ENCODE measurements at regions not wholly inside any gene's neighbourhood (a gene's known extent, or its start where the extent isn't known, plus 50 kb on each side); places are given as distances from the start of the nearest gene placed in this dataset.

DNA sequence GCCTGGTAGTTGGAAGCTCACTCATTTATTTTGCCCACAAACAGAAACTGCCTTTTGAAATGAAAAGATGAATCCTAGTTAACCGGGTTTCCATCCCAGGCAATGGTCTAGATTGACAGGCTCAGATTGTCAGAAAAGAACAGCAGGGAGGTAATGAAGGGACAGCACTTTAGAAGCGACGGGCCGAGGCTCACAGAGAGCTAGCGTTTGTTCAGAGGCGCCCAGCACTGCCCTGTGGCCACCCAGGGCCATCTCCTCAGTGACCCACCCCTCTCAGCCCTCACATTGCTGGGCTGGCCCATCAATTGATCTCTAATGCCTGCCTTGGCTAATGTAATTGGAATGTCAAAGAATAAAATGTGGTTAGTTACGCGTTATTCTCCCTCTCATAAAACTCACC is 304.8 kb downstream of the CDCA7 start:
- Mint-ChIP-seq H3K9me3 (no peaks in the 10 kb centered on the region), H3K4me3 (no peak overlapping the region), H3K27me3 (peaks cover 18 to 28% of the 10 kb centered on the region in 2 donors), H3K36me3 (no peaks in the 10 kb centered on the region), H3K4me1 (no peaks in the 10 kb centered on the region), H3K27ac (no peak overlapping the region)
- ATAC-seq (replicated peaks) (no peak), DNase-seq (no peak)

DNA sequence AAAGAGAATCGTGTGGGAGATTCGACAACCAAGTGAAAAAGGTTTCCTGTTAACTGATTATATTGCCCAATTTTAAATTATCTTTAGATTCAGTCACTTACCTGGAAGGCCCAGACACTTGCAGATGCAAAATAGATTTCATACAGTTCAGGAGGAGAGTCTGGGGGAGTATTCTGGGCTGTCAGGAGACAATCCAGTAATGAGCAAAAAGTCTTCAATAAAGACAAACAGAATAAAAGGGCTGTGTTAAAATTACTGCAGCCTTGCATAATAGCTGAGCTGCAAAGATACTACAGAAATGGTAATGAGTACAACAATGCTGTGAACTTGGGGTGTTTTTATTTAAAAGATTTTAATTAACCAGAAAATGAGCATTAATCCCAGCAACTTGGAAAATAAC is 303.6 kb downstream of the SP3 start:
- Mint-ChIP-seq H3K4me3 (no peak overlapping the region), H3K27ac (no peak overlapping the region), H3K4me1 (no peaks in the 10 kb centered on the region), H3K27me3 (peaks cover 18 to 31% of the 10 kb centered on the region in 2 donors), H3K9me3 (no peaks in the 10 kb centered on the region), H3K36me3 (no peaks in the 10 kb centered on the region)
- no peak for ATAC-seq (replicated peaks)
- no peak for DNase-seq

DNA sequence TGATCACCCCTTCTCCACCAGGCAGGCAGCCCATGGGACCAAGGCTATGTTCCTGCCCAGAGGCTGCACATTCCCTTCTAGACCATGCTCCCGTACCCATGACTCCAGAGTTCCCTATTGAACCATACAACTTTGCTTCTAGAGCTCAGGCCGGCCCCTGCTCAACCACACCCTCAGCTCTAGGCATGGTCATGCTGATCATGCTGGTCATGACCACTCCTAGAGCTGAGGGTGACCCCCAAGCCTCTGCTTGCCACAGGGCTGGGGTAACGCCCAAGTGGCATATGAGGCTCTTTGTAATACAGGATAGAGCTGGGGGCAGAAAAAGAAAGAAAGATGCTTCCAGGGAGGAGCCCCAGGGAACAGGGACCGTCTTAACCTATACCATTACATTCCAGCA is 301.8 kb downstream of the SP3 start:
- no peaks in the 10 kb centered on the region for H3K9me3 Mint-ChIP-seq
- H3K27ac Mint-ChIP-seq: no peak overlapping the region
- H3K4me1 Mint-ChIP-seq: no peaks in the 10 kb centered on the region
- H3K36me3 Mint-ChIP-seq: no peaks in the 10 kb centered on the region
- H3K4me3 Mint-ChIP-seq: no peak overlapping the region
- no peak for ATAC-seq (replicated peaks)
- H3K27me3 Mint-ChIP-seq: peaks cover 16 to 28% of the 10 kb centered on the region in 2 donors
- DNase-seq: no peak

DNA sequence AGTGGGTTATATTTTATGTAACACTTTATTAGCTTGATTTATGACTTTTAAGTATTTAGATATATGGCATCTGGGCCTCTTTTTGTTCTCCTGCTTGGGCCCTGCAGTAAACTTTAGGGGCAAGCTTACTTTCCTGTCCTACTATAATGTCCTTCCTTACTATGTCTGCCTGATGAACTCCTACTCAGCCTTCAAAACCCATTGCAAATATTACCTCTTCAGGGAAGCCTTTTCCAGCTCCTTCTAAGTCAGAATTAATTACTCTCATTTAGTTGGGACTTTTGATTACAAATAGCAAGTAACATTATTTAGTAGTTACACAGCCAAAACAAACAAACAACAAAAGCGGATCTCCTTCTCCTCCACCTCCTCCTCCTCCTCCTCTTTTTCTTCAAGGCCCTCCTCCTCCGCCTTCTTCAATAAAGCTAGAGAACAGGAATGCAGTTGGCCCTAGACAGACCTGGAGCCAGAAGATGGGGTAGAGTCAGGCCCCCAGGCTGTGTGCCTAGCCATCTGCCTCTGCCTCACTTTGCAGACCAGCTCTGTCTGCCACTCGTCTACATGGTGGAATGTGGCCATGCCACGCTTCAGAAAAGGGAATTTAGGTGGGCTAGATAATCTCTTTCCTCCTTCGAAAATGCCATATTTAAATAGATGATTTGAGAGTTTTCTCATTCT is 301.2 kb downstream of the SP3 start:
- no peaks in the 10 kb centered on the region for H3K4me1 Mint-ChIP-seq
- no peak overlapping the region for H3K4me3 Mint-ChIP-seq
- no peaks in the 10 kb centered on the region for H3K9me3 Mint-ChIP-seq
- no peak for DNase-seq
- no peak for ATAC-seq (replicated peaks)
- H3K27me3 Mint-ChIP-seq: peaks cover 16 to 30% of the 10 kb centered on the region in 2 donors
- H3K27ac Mint-ChIP-seq: no peak overlapping the region
- H3K36me3 Mint-ChIP-seq: no peaks in the 10 kb centered on the region

DNA sequence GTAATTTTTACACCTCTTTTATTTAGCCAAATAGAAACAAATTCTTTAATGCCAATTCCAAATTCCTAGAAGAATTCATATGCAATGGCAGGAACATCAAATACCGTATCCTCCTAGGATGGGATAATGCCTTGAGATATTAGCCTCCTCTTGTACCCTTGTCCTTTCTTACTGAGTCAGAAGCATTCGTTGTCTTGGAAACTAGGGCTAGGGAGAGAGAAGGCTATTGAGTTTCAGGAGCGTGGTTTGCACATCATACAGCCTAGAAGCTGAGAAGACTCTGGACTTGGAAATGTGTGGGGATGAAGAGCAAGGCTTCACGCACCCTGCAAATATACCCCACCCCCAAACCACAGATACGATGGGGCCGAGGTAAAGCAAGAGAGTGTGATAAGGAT is 300.7 kb downstream of the SP3 start:
- Mint-ChIP-seq H3K9me3 (no peaks in the 10 kb centered on the region), H3K4me3 (no peak overlapping the region), H3K36me3 (no peaks in the 10 kb centered on the region), H3K27ac (no peak overlapping the region), H3K27me3 (peaks cover 16 to 30% of the 10 kb centered on the region in 2 donors), H3K4me1 (no peaks in the 10 kb centered on the region)
- DNase-seq: no peak
- no peak for ATAC-seq (replicated peaks)

DNA sequence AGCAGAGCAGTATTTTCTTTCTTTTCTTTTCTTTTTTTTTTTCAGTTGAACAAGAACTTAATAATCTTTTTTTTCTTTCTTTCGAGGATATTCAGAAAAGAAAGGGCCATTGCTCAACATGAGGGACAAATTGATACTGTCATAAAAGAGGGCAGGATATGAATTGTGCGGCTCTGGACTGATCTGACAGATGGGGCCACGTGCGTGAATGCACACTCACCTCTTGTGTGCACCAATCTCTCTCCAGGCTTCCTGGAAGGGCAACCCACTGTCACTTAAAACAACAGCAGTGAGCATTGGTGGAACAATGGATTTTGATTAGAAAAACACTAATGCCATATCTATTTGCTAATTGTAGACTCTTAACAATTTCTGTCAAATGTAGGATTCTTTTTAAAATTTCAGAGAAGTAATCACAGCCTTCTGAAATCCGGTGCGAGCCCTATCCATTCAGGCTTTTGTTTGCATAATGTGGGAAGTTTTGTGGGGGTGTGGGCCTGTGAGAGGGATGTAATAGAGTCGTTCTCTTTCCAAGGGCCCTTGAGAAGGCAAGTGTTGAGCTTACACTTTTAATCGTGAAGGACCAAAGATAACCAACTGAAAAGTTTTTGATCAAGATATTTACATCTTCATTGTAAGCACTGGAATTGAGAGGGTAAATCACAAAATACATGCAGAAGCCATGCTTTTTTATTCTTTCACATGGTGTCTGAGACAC is 298.8 kb downstream of the SP3 start:
- Mint-ChIP-seq H3K9me3 (no peaks in the 10 kb centered on the region), H3K4me1 (no peaks in the 10 kb centered on the region), H3K36me3 (no peaks in the 10 kb centered on the region), H3K4me3 (no peak overlapping the region), H3K27ac (no peak overlapping the region), H3K27me3 (peaks cover 17 to 30% of the 10 kb centered on the region in 2 donors)
- no peak for DNase-seq
- ATAC-seq (replicated peaks): no peak

DNA sequence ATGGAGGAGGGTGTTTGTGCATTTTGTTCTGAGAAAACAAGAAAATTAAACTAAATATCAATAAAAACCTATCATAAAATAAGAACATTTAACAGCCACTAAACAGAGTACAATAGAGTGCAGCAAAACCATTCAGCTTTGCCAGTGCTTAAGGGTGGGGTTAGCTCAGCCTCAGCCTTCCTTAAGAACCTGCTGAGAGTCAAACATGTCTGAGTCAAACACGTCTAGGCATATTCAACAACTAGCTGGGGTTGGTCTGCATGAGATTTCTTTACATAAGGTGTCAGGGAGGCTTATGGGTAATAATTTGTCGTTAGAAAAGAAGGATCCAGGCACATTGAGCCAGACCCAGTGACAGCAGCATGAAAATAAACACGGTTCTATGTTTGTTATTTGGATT is 298.2 kb downstream of the SP3 start:
- no peak for DNase-seq
- H3K4me3 Mint-ChIP-seq: no peak overlapping the region

DNA sequence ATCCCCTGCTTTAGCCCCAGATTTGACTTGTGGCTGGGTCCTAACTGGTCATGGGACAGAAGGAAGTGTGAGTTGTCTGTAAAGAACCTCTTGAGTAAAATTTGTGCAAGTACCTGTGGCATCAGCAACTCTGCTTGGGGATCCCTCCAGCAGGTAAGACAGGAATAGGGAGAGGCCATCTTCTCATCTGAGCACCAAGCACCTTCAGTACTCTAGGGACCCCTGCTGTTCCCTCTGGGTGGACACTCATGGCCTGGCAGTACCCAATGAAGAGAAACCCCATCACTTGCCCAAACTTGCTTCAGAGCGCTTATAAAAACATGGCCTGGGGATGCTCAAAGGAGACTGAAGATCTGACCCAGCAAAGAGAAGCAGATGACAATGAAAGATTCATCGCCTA is 297.8 kb downstream of the SP3 start:
- H3K27me3 Mint-ChIP-seq: peaks cover 20 to 29% of the 10 kb centered on the region in 2 donors

More for the DNA sequence above, 298.2 kb downstream of the SP3 start:
- peaks cover 20 to 30% of the 10 kb centered on the region in 2 donors for H3K27me3 Mint-ChIP-seq
- no peaks in the 10 kb centered on the region for H3K4me1 Mint-ChIP-seq
- no peak overlapping the region for H3K27ac Mint-ChIP-seq
- H3K36me3 Mint-ChIP-seq: no peaks in the 10 kb centered on the region
- H3K9me3 Mint-ChIP-seq: no peaks in the 10 kb centered on the region
- no peak for ATAC-seq (replicated peaks)

DNA sequence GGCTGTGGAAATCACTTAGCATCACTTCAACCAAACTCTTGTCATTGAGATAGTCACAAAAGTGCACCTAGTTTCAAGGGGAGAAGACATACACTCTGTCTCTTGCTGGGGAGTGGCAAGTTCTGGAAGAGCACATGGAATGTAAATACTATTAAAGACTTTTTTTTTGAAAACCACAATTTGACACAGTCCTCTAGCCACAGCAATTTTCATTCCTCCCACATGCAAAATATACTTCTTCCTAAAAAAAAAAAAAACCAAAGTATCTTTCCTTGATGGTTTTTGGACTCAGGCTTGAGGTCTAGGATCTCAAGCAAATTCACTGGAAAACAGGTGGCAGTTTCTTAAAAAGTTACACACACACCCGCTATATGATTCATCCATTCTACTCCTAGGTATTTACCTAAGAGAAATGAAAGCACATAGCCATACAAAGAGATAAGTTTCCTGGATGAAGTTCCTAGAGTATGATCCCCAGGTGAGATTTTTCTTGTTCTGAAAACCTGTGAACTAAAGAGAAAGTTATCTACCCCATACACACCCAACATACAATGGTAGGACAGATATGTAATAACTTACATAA is 295.8 kb downstream of the SP3 start:
- ATAC-seq (replicated peaks) (no peak), DNase-seq (no peak)
- Mint-ChIP-seq H3K9me3 (no peaks in the 10 kb centered on the region), H3K36me3 (no peaks in the 10 kb centered on the region), H3K27me3 (peaks cover 15 to 16% of the 10 kb centered on the region in 2 donors), H3K4me3 (no peak overlapping the region), H3K27ac (no peak overlapping the region), H3K4me1 (no peaks in the 10 kb centered on the region)

More for the DNA sequence above, 297.8 kb downstream of the SP3 start:
- Mint-ChIP-seq H3K4me3 (no peak overlapping the region), H3K9me3 (no peaks in the 10 kb centered on the region), H3K36me3 (no peaks in the 10 kb centered on the region), H3K4me1 (no peaks in the 10 kb centered on the region), H3K27ac (no peak overlapping the region)
- DNase-seq (no peak), ATAC-seq (replicated peaks) (no peak)

DNA sequence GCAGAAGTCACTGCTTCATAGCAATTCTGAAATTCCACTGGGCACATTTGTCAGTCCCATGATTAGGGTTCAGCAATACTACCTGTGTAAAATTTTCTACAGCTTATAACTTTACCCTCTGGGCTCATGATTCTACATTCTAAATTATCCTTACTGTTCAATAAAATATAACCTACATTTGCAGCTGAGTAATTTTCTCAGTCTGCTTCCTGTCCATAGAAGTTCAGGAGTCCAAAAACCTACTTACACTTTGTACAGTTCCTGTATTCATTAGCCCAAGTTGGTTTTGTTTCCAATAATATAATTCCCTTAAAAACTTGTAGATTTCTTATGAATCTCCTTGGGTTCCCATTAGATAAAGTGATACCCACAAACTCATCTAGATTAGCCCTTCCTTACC is 295.3 kb downstream of the SP3 start:
- H3K9me3 Mint-ChIP-seq: no peaks in the 10 kb centered on the region
- H3K4me1 Mint-ChIP-seq: no peaks in the 10 kb centered on the region
- H3K4me3 Mint-ChIP-seq: no peak overlapping the region
- no peak for DNase-seq
- H3K27me3 Mint-ChIP-seq: peaks cover 13% of the 10 kb centered on the region in 2 donors
- no peak for ATAC-seq (replicated peaks)
- no peak overlapping the region for H3K27ac Mint-ChIP-seq
- no peaks in the 10 kb centered on the region for H3K36me3 Mint-ChIP-seq

DNA sequence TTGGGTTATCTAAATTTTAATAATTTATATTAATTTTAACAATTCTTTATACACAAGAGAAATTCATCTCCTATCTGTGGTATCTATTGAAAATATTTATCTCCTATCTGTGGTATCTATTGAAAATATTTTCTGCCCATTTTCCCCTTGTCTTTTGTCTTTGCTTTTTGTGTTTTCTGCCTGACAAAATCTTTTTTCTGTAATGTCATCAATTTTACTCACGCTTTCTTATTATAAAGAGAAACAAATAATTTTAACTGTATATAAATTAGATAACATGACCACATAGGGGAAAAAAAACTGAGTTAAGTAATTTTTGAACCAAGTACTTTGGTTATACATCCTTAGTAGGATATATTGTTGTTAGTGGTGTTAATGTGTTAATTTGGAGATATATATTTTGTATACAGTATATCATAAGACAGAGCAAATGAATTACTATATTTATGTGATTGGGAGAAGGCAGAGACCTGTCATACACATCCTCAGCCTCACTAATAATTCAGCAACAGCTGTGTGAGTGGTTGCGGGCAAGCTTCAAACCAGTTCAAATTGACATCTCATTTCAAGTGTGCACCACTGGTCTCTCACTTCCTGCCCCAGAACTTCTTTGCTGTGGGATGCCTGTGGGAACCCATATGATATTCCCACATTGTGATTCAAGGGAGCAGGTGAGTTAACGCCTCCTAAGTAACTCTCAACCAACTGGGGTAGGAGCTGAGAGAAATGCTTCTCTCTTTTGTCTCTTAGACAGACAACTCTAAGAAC is 292.4 kb downstream of the SP3 start:
- H3K27ac Mint-ChIP-seq: no peak overlapping the region
- H3K27me3 Mint-ChIP-seq: peaks cover 28 to 34% of the 10 kb centered on the region in 2 donors
- H3K9me3 Mint-ChIP-seq: peaks cover 0 to 3% of the 10 kb centered on the region in 2 donors
- ATAC-seq (replicated peaks) (no peak), DNase-seq (no peak)
- no peak overlapping the region for H3K4me3 Mint-ChIP-seq
- H3K36me3 Mint-ChIP-seq: no peaks in the 10 kb centered on the region
- H3K4me1 Mint-ChIP-seq: no peaks in the 10 kb centered on the region

DNA sequence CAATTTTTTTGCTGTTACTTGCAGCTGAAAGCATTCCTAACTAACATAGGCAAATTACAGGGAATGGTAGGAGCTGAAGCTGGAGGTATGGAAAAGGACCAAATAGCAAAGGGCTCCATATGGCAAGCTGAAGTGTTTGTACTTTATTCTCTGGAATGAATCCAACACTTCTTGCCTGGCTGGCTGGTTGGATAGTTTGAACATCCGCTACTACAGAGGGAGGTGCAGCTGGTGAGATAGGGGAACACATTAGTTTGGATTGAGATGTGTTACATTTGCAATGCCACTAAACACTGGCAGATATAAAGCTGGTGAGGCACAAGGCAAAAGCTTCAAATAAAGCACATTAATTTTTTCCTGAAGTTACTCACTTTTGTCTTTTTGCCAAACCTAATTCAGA is 291.5 kb downstream of the SP3 start:
- H3K36me3 Mint-ChIP-seq: no peaks in the 10 kb centered on the region
- no peak for ATAC-seq (replicated peaks)
- no peak overlapping the region for H3K4me3 Mint-ChIP-seq
- no peaks in the 10 kb centered on the region for H3K4me1 Mint-ChIP-seq
- peaks cover 30 to 32% of the 10 kb centered on the region in 2 donors for H3K27me3 Mint-ChIP-seq
- no peak for DNase-seq
- peaks cover 0 to 4% of the 10 kb centered on the region in 2 donors for H3K9me3 Mint-ChIP-seq
- H3K27ac Mint-ChIP-seq: no peak overlapping the region

DNA sequence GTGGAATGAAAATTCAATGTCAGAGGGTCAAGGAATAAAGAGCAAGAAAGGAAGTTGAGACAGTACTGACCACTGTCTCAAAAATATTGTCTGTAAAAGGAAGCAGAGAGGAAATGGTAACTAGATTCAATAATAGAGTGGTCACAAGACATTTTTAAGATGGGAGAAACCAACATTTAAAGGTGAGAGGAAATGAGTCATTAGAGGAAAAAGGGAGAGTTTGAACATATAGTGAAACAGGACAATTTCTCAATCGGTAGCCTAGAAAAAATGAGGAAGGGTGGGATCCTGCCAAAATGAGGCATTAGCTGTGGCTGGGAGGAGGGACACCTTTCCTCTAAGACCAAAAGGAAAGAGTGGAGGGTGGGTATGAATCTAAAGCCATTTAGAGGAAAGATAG is 288.5 kb downstream of the SP3 start:
- ATAC-seq (replicated peaks): no peak
- Mint-ChIP-seq H3K4me3 (no peak overlapping the region), H3K27ac (no peak overlapping the region), H3K27me3 (peaks cover 29 to 30% of the 10 kb centered on the region in 2 donors), H3K4me1 (no peaks in the 10 kb centered on the region), H3K36me3 (no peaks in the 10 kb centered on the region), H3K9me3 (peaks cover 0 to 4% of the 10 kb centered on the region in 2 donors)
- no peak for DNase-seq

DNA sequence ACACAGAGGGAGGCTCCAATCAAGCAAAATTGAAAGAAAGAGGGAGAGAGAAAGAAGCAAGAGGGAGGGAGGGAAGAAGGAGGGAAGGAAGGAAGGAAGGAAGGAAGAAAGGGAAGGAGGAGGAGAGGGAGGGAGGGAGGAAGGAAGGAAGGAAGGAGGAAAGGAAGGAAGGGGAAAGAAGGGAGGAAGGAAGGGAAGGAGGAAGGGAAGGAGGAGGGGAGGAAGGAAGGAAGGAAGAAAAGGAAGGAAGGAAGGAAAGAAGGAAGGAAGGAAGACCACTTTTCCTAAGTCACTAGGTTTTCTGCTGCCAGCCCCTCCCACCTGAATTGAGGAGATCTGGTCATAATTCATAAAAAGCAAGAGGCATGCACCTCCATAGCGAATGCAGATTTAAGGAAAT is 287.0 kb downstream of the SP3 start:
- ATAC-seq (replicated peaks) (no peak), DNase-seq (no peak)
- Mint-ChIP-seq H3K4me3 (no peak overlapping the region), H3K27ac (no peak overlapping the region), H3K9me3 (peaks cover 0 to 4% of the 10 kb centered on the region in 2 donors), H3K36me3 (no peaks in the 10 kb centered on the region), H3K27me3 (peaks cover 29% of the 10 kb centered on the region in 2 donors), H3K4me1 (no peaks in the 10 kb centered on the region)

Data from stimulated activated naive B cell treated with anti-CD40 and anti-IgM and Interleukin-4, amounts not matched to agents 10 μg/mL and 1 μg/mL and 100 μg/mL, for 72 hours (primary cell).